GM04504 (cell line): ENCODE measurements at regions not wholly inside any gene's neighbourhood (a gene's known extent, or its start where the extent isn't known, plus 50 kb on each side); places are given as distances from the start of the nearest gene placed in this dataset.

Source experiments
- DNase-seq: peaks from one replicate; pipeline ENCODE4 v3.0.0-alpha.2; 2012; ENCODE audit warnings: low read depth

- no peak for DNase-seq
Measured at GRCh38 chr22:48167238-48167637, 1404.8 kb downstream of the TBC1D22A start.

GRCh38 chr22:48161298-48161697 is 1398.8 kb downstream of the TBC1D22A start:
- DNase-seq = no peak

- DNase-seq = no peak
Measured at GRCh38 chr22:48157676-48158075, 1395.2 kb downstream of the TBC1D22A start.

- no peak for DNase-seq
Measured at GRCh38 chr22:48156603-48157355, 1394.3 kb downstream of the TBC1D22A start.

- no peak for DNase-seq
Measured at GRCh38 chr22:48155446-48155845, 1393.0 kb downstream of the TBC1D22A start.

- no peak for DNase-seq
Measured at GRCh38 chr22:48154943-48155240, 1392.4 kb downstream of the TBC1D22A start.

- DNase-seq = no peak
Measured at GRCh38 chr22:48154169-48154942, 1391.9 kb downstream of the TBC1D22A start.

- DNase-seq = no peak
Measured at GRCh38 chr22:48153726-48154125, 1391.3 kb downstream of the TBC1D22A start.

GRCh38 chr22:48152916-48153315 is 1390.5 kb downstream of the TBC1D22A start:
- DNase-seq = no peak

GRCh38 chr22:48152164-48152775 is 1389.8 kb downstream of the TBC1D22A start:
- DNase-seq = no peak

GRCh38 chr22:48151641-48152040 is 1389.2 kb downstream of the TBC1D22A start:
- DNase-seq = no peak

GRCh38 chr22:48147831-48148230 is 1385.4 kb downstream of the TBC1D22A start:
- DNase-seq = no peak

GRCh38 chr22:48147404-48147803 is 1385.0 kb downstream of the TBC1D22A start:
- no peak for DNase-seq

- no peak for DNase-seq
Measured at GRCh38 chr22:48146426-48146825, 1384.0 kb downstream of the TBC1D22A start.

- no peak for DNase-seq
Measured at GRCh38 chr22:48145738-48146137, 1383.3 kb downstream of the TBC1D22A start.

- no peak for DNase-seq
Measured at GRCh38 chr22:48144318-48144717, 1381.9 kb downstream of the TBC1D22A start.

- DNase-seq = no peak
Measured at GRCh38 chr22:48143856-48144255, 1381.4 kb downstream of the TBC1D22A start.

- no peak for DNase-seq
Measured at GRCh38 chr22:48142388-48142787, 1379.9 kb downstream of the TBC1D22A start.

GRCh38 chr22:48141301-48141700 is 1378.9 kb downstream of the TBC1D22A start:
- DNase-seq = no peak

- no peak for DNase-seq
Measured at GRCh38 chr22:48140261-48140813, 1377.9 kb downstream of the TBC1D22A start.

GRCh38 chr22:48139776-48140175 is 1377.3 kb downstream of the TBC1D22A start:
- DNase-seq = no peak

GRCh38 chr22:48138855-48139254 is 1376.4 kb downstream of the TBC1D22A start:
- DNase-seq = no peak

- no peak for DNase-seq
Measured at GRCh38 chr22:48138427-48138826, 1376.0 kb downstream of the TBC1D22A start.
